A549 (cell line): ENCODE measurements at regions not wholly inside any gene's neighbourhood (a gene's known extent, or its start where the extent isn't known, plus 50 kb on each side); places are given as distances from the start of the nearest gene placed in this dataset.

ENCODE experiments used
- ATAC-seq, 2 experiments: fragments of 200-7000 bp in 1 of 2; fragments of >200 bp in 1 of 2; cut with Nextera tagmentation in 1 of 2; cut with Tn5 transposase in 1 of 2; 3 replicates each; pipeline versions ENCODE4 v1.8.0 to v1.9.1; 2018 to 2020; ENCODE audit warnings: mild to moderate bottlenecking in 1 of 2, moderate library complexity in 1 of 2
- CTCF ChIA-PET: fragments of 300-600 bp; sonication (Branson Sonifier 250); formaldehyde crosslinking; extraction: SDS; loops from one replicate; lab custom pipeline; 2021; ENCODE audit warnings: antibody characterized with exemption, inconsistent platforms; lab: Yijun Ruan, JAX
- POLR2A ChIA-PET: fragments of 350-600 bp; formaldehyde crosslinking; extraction: SDS; loops from one replicate; lab custom pipeline; 2021; ENCODE audit warnings: antibody characterized with exemption, inconsistent platforms; lab: Yijun Ruan, JAX
- DNase-seq, 2 experiments: peaks; one replicate each; pipeline versions ENCODE4 v3.0.0 to v3.0.0-alpha.2; 2011 to 2016; ENCODE audit warnings: low read depth in 1 of 2, low spot score in 1 of 2
- FAIRE-seq: peaks from 2 replicates; lab custom pipeline; 2011; peaks lifted over from hg19 to GRCh38; lab: Jason Lieb, UNC
- H3K27ac ChIP-seq, 2 experiments: fragments of >200 bp; sonication (Bioruptor Twin); formaldehyde crosslinking; 3 replicates each; pipeline ENCODE4 v1.5.1; 2016 to 2017
- H3K4me1 ChIP-seq: fragments of >200 bp; sonication (Bioruptor Twin); formaldehyde crosslinking; 3 replicates; pipeline ENCODE4 v1.6.1; 2016
- H3K4me2 ChIP-seq: fragments of >200 bp; sonication (Bioruptor Twin); formaldehyde crosslinking; 3 replicates; pipeline ENCODE4 v1.6.1; 2016
- H3K4me3 ChIP-seq: fragments of >200 bp; sonication (Bioruptor Twin); formaldehyde crosslinking; 3 replicates; pipeline ENCODE4 v1.5.1; 2016
- H3K9me3 ChIP-seq: fragments of >200 bp; sonication (Bioruptor Twin); formaldehyde crosslinking; 3 replicates; pipeline ENCODE4 v1.6.1; 2016
- BHLHE40 ChIP-seq: IDR thresholded peaks from 2 replicates; pipeline ENCODE4 v1.6.1; 2012; ENCODE audit warnings: low read depth, low read length, inconsistent platforms
- CBX2 ChIP-seq: fragments of 200-600 bp; sonication (generic); IDR thresholded peaks from 2 replicates; pipeline ENCODE4 v1.6.1; 2016; ENCODE audit warnings: low read depth, mild to moderate bottlenecking, borderline replicate concordance
- CHD2 ChIP-seq: fragments of 150-350 bp; IDR thresholded peaks from 2 replicates; pipeline ENCODE4 v1.6.1; 2014; ENCODE audit warnings: low read length; ENCODE audit not compliant: partially characterized antibody
- GATA3 ChIP-seq: IDR thresholded peaks from 2 replicates; pipeline ENCODE4 v1.6.1; 2012; ENCODE audit warnings: borderline replicate concordance
- KDM1A ChIP-seq: fragments of 200-600 bp; sonication (generic); IDR thresholded peaks from 2 replicates; pipeline ENCODE4 v1.6.1; 2016; ENCODE audit warnings: low read depth, mild to moderate bottlenecking
- KDM5A ChIP-seq: fragments of 200-600 bp; sonication (generic); IDR thresholded peaks from 2 replicates; pipeline ENCODE4 v1.6.1; 2016; ENCODE audit warnings: antibody characterized with exemption, mild to moderate bottlenecking
- MAFK ChIP-seq: fragments of 450-650 bp; IDR thresholded peaks from 2 replicates; pipeline ENCODE4 v1.6.1; 2014; ENCODE audit not compliant: partially characterized antibody
- NFE2L2 ChIP-seq: fragments of 150-350 bp; conservative IDR thresholded peaks from 2 replicates; pipeline ENCODE4 v1.6.1; 2014; ENCODE audit warnings: low read length
- NPAS2 ChIP-seq: fragments of 250-450 bp; sonication (Bioruptor Pico); IDR thresholded peaks from 2 replicates; pipeline ENCODE4 v1.8.0; 2022; ENCODE audit warnings: mild to moderate bottlenecking, moderate library complexity, borderline replicate concordance
- POLR2AphosphoS2 ChIP-seq: conservative IDR thresholded peaks from 2 replicates; pipeline ENCODE4 v1.6.1; 2012; ENCODE audit warnings: low read length, improper control_type of control experiment, inconsistent platforms
- ZC3H11A ChIP-seq: fragments of 450-650 bp; IDR thresholded peaks from 2 replicates; pipeline ENCODE4 v1.6.1; 2014; ENCODE audit warnings: antibody characterized with exemption, mild to moderate bottlenecking
- ZNF302 ChIP-seq: fragments of 250-450 bp; sonication (Bioruptor Pico); IDR thresholded peaks from 2 replicates; pipeline ENCODE4 v1.9.0; 2021; ENCODE audit warnings: inconsistent platforms, mild to moderate bottlenecking, moderate library complexity
- ZSCAN20 ChIP-seq: fragments of 250-450 bp; sonication (Bioruptor Pico); IDR thresholded peaks from 2 replicates; pipeline ENCODE4 v1.8.0; 2022; ENCODE audit warnings: mild to moderate bottlenecking, moderate library complexity
- WGBS: methylation state at CpG from one replicate; pipeline ENCODE4 v1.1.6; 2017; ENCODE audit errors: missing lambda C conversion rate; 5-methylcytosine and 5-hydroxymethylcytosine counted together
- TF ChIP-seq, protein P1 (sequence below): IDR thresholded peaks from 2 replicates; pipeline ENCODE4 v1.6.1; 2012; ENCODE audit warnings: low read depth, borderline replicate concordance
- TF ChIP-seq, protein P2 (sequence below): fragments of 450-650 bp; IDR thresholded peaks from 2 replicates; pipeline ENCODE4 v1.6.1; 2014; ENCODE audit warnings: antibody characterized with exemption
- TF ChIP-seq, protein P3 (sequence below): fragments of 250-450 bp; sonication (Bioruptor Pico); IDR thresholded peaks from 2 replicates; pipeline ENCODE4 v1.5.0; 2021; ENCODE audit warnings: mild to moderate bottlenecking, moderate library complexity, borderline replicate concordance
- TF ChIP-seq, protein P4 (sequence below): fragments of >200 bp; sonication (Bioruptor Twin); formaldehyde crosslinking; IDR thresholded peaks from 3 replicates; pipeline ENCODE4 v1.6.1; 2016

DNA sequence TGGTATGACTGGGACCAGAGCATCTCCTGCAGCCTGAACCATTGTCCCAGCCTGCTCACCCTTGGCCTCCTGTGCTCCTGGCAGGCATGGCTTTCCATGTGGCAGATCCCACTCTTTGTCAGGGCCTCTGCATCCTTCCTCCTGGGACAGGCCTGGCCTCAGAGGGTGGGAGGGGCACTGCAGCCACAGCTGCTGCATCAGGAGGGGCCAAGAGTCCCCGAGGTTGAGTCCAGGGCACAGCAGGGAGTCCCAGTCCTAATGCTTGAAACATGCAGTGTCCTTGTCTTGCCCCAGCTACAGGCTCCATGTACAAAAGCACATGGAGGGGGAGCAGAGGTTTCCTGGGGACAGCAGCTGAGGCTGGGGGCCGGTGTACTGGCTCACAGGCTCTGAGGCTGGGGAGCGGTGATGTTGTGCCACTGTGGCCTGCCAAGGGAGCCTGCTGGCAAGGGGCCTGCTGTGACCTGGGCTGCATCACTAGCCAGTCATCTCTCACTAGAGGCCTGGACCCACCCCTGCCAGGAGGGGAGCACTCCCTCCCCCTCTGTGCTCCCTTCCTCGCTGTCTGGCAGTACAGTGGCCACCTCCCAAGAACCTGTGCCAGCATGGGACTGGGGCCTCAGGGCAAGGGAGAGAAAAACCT, 144.8 kb downstream of the ZNF248 start (continued):
- TF ChIP-seq KDM5A (no peak), POLR2AphosphoS2 (no peak)

DNA sequence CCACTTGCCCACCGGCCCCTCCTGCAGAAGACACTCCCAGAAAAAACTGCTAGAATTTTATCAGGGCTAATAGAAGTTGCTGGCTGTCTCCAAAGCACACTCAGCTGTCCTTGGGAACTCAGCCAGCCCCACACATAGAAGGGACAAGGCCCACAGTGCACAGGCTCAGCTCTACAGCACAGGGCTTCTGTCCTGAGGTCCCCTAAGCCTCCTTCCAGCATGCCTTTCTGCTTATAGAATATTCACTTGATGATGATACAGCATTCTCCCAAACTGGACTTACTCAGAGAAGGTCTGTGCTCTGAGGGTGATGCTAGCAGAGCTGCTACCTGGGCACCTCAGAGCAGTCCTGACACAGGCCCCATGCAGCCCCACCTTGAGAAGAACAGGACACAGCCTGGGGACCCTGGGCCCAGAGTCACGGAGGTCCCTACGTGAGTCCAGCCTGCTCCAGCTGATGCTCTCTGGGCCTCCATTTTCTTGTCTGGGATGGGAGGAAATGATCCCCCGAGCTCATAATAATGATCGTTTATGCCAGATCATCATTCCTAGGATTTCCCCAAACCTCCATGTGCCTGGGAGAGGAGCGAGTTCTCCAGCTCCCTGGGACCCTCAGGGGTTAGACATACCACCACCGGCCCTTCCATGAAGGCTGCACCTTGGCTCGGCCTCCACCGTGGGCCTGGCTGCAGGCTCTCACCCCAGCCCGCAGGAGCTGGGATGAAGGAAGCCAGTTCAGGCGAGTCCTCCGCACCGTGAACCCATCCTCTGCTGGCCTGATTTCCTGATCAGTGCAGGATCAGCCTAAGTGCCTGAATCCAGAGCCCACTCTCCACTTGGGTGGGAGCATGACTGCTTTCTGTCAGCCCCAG, 145.6 kb downstream of the ZNF248 start:
- 57% methylated on average over 9 of the region's 13 CpGs for WGBS
- H3K27ac ChIP-seq = peak overlapping the region in 1 of 2 experiments; percentile 32; a peak in 1 of 6 replicates
- H3K9me3 ChIP-seq = no peaks in the 10 kb centered on the region; the same call in 2 of the 3 replicates
- H3K4me3 ChIP-seq = no peak overlapping the region
- POLR2A ChIA-PET = no interaction called here
- ATAC-seq (no peak), FAIRE-seq (no peak)
- H3K4me2 ChIP-seq = no peak overlapping the region
- CTCF ChIA-PET = no interaction called here
- TF ChIP-seq, protein P1, sequence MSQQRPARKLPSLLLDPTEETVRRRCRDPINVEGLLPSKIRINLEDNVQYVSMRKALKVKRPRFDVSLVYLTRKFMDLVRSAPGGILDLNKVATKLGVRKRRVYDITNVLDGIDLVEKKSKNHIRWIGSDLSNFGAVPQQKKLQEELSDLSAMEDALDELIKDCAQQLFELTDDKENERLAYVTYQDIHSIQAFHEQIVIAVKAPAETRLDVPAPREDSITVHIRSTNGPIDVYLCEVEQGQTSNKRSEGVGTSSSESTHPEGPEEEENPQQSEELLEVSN = no peak
- peak; percentile 27 for TF ChIP-seq MAFK
- TF ChIP-seq, all 56 proteins: peak for 1
- DNase-seq = no peak
- no peaks in the 10 kb centered on the region for H3K4me1 ChIP-seq

DNA sequence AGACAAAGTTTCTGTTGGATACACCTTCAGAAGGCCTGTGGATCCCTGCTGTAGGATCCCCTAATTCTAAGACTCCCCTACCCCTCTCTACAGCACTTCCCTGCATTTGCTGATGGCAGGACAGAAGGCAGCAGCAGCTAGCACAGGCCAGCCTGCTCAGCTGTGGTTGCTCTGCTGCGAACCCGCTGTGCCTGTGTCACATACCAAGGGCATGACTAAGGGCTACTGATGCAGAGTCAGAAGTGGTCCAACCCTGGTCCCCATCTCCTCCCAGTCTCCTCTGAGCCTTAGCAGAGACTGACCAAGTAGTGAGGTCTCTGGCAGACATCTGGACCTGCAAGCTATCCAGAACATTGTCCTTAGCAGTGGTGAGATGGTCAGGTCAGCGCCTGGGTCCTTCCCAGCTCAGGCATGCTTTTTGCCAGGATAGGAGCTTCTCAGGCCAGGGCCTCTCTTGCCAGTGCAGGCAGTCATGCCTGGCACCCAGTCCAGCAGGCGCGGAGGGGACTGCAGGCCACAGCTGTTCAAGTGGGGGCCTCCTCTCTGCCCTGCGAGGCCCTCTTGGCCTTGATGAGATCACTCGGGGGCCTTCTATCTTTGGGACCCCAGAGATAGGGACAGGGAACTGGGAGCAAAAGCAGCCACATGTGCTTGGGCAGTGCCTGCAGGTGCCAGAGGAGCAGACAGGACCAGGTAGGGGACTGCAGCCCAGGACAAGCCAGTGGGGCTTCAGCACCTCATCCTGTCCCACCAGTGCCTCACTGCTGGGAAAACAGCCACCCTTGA, 146.4 kb downstream of the ZNF248 start:
- Histone ChIP-seq H3K9me3 (no peaks in the 10 kb centered on the region; the same call in 2 of the 3 replicates), H3K4me2 (no peak overlapping the region), H3K4me1 (no peaks in the 10 kb centered on the region), H3K4me3 (no peak overlapping the region), H3K27ac (peak overlapping the region in 1 of 2 experiments; percentile 32; a peak in 1 of 6 replicates)
- 66% methylated on average over 4 of the region's 7 CpGs for WGBS
- DNase-seq = peak in 1 of 2 experiments; percentile 14
- no peak for FAIRE-seq
- peak; percentile 68 to 70; a peak in 5 of 6 replicates for ATAC-seq
- ChIA-PET POLR2A (no interaction called here), CTCF (no interaction called here)
- TF ChIP-seq, protein P2, sequence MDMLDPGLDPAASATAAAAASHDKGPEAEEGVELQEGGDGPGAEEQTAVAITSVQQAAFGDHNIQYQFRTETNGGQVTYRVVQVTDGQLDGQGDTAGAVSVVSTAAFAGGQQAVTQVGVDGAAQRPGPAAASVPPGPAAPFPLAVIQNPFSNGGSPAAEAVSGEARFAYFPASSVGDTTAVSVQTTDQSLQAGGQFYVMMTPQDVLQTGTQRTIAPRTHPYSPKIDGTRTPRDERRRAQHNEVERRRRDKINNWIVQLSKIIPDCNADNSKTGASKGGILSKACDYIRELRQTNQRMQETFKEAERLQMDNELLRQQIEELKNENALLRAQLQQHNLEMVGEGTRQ = no peak
- TF ChIP-seq CHD2 (no peak), ZC3H11A (no peak), ZNF302 (CRISPR knock-in tag) (no peak), BHLHE40 (no peak), NPAS2 (CRISPR knock-in tag) (no peak), CBX2 (no peak)

DNA sequence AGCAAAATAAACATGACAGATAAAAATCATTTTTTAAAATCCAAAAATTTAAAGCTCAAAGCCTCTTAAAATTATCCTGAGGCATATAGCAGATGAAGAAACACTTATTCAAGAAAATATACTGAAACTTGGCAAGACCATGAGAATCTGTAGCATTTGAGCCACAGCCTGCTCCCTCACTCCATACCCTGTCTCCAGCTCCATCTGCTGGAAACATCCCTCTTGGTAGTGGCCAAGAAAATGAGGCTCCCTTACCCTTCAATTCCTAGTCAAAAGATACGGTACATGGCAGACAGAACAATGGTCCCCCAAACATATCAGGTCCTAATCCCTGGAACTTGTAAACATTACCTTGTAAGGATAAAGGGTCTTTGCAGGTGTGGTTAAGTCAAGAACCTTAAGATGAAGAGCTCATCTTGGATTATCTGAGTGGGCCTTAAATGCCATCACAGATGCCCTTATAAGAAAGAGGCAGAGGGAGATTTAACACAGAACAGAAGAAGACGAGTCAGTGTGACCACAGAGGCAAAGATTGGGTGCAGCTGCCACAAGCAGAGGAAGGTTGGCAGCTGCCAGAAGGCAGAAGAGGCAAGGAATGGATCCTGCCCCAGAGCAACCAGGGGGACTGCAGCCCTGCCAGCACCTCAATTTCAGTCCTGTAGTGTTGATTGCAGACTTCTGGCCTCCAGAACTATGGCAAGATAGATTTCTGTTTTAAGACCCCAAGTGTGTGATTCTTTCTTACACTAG, 149.4 kb downstream of the ZNF248 start:
- ATAC-seq (peak in 1 of 2 experiments; percentile 59; a peak in 1 of 6 replicates), DNase-seq (peak in 1 of 2 experiments; percentile 29), FAIRE-seq (no peak)
- POLR2A ChIA-PET = no interaction called here
- Histone ChIP-seq H3K9me3 (no peaks in the 10 kb centered on the region; the same call in 2 of the 3 replicates), H3K4me1 (no peaks in the 10 kb centered on the region), H3K27ac (0 out of 6 replicates have a peak overlapping the region, but pooled peaks of 1 of the 2 experiments have one; percentile 23), H3K4me2 (no peak overlapping the region), H3K4me3 (no peak overlapping the region)
- CTCF ChIA-PET = interaction anchor here (0.9 to 1.0 kb wide), 2 partner anchors 18 to 47 kb away, joined by 3 read pairs; no protein-coding TSS in a partner anchor
- 63% methylated on average over 2 of the region's 2 CpGs for WGBS
- TF ChIP-seq, protein P3, sequence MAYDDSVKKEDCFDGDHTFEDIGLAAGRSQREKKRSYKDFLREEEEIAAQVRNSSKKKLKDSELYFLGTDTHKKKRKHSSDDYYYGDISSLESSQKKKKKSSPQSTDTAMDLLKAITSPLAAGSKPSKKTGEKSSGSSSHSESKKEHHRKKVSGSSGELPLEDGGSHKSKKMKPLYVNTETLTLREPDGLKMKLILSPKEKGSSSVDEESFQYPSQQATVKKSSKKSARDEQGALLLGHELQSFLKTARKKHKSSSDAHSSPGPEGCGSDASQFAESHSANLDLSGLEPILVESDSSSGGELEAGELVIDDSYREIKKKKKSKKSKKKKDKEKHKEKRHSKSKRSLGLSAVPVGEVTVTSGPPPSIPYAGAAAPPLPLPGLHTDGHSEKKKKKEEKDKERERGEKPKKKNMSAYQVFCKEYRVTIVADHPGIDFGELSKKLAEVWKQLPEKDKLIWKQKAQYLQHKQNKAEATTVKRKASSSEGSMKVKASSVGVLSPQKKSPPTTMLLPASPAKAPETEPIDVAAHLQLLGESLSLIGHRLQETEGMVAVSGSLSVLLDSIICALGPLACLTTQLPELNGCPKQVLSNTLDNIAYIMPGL = no peak
- no peak for TF ChIP-seq BHLHE40
- no peak for TF ChIP-seq POLR2AphosphoS2
- no peak for TF ChIP-seq GATA3
- no peak for TF ChIP-seq KDM1A
- no peak for TF ChIP-seq ZSCAN20 (CRISPR knock-in tag)
- TF ChIP-seq NFE2L2 = no peak
- TF ChIP-seq, protein P2 = no peak
- TF ChIP-seq, protein P4, sequence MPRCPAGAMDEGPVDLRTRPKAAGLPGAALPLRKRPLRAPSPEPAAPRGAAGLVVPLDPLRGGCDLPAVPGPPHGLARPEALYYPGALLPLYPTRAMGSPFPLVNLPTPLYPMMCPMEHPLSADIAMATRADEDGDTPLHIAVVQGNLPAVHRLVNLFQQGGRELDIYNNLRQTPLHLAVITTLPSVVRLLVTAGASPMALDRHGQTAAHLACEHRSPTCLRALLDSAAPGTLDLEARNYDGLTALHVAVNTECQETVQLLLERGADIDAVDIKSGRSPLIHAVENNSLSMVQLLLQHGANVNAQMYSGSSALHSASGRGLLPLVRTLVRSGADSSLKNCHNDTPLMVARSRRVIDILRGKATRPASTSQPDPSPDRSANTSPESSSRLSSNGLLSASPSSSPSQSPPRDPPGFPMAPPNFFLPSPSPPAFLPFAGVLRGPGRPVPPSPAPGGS = no peak
